ENCODE measurements at regions not wholly inside any gene's neighbourhood (a gene's known extent, or its start where the extent isn't known, plus 50 kb on each side); places are given as distances from the start of the nearest gene placed in this dataset.
"Not testable (repeated sequence)": the region's sequence is repeated elsewhere in the genome, so short reads cannot be mapped to it uniquely, and the experiment has no call there.

GRCh38 chr12:124130691-124131591 lies 157.9 kb downstream of the ZNF664 start:
- no peaks in the 10 kb centered on the region for H3K9me3 Mint-ChIP-seq (ENCODE audit: low read depth)
- peaks cover 25% of the 10 kb centered on the region for H3K4me1 Mint-ChIP-seq (ENCODE audit: low read depth)
- TF ChIP-seq, protein P1, sequence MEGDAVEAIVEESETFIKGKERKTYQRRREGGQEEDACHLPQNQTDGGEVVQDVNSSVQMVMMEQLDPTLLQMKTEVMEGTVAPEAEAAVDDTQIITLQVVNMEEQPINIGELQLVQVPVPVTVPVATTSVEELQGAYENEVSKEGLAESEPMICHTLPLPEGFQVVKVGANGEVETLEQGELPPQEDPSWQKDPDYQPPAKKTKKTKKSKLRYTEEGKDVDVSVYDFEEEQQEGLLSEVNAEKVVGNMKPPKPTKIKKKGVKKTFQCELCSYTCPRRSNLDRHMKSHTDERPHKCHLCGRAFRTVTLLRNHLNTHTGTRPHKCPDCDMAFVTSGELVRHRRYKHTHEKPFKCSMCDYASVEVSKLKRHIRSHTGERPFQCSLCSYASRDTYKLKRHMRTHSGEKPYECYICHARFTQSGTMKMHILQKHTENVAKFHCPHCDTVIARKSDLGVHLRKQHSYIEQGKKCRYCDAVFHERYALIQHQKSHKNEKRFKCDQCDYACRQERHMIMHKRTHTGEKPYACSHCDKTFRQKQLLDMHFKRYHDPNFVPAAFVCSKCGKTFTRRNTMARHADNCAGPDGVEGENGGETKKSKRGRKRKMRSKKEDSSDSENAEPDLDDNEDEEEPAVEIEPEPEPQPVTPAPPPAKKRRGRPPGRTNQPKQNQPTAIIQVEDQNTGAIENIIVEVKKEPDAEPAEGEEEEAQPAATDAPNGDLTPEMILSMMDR (IDR thresholded peaks at IDR 0.05; ENCODE audit: unreplicated experiment), result no peak
- no peak overlapping the region for H3K4me3 Mint-ChIP-seq (ENCODE audit: low read depth)
- H3K27me3 Mint-ChIP-seq, result no peaks in the 10 kb centered on the region
- H3K36me3 Mint-ChIP-seq (ENCODE audit: insufficient read depth), result no peaks in the 10 kb centered on the region
- peak overlapping the region; percentile 95 for H3K27ac Mint-ChIP-seq
- DNase-seq (ENCODE audit: low spot score, unreplicated experiment), result no peak

DNA sequence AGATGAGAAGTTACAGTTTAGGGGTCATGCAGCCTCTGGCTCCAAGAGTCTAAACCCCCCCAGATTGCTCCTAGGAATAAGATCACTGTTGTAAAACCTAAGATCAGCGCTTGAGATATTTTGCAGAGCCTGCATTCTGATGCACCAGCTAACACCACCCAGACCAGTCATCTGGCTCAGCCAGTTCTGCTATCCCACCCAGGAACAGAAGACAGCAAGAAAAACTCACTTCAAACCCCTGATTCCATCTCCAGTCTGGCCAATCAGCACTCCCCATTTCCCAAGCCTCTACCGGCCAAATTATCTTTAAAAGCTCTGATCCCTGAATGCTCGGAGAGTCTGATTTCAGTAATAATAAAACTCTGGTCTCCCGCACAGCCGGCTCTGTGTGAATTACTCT lies 158.6 kb downstream of the ZNF664 start:
- H3K27ac Mint-ChIP-seq, result peak overlapping the region; percentile 95
- peaks cover 25% of the 10 kb centered on the region for H3K4me1 Mint-ChIP-seq (ENCODE audit: low read depth)
- no peak overlapping the region for H3K4me3 Mint-ChIP-seq (ENCODE audit: low read depth)
- TF ChIP-seq, protein P1 (IDR thresholded peaks at IDR 0.05; ENCODE audit: unreplicated experiment), result no peak
- no peaks in the 10 kb centered on the region for H3K27me3 Mint-ChIP-seq
- H3K36me3 Mint-ChIP-seq (ENCODE audit: insufficient read depth), result no peaks in the 10 kb centered on the region
- no peak for DNase-seq (ENCODE audit: low spot score, unreplicated experiment)
- H3K9me3 Mint-ChIP-seq (ENCODE audit: low read depth), result peaks cover under 1% of the 10 kb centered on the region

GRCh38 chr12:124132530-124132929 lies 159.5 kb downstream of the ZNF664 start:
- no peak for DNase-seq (ENCODE audit: low spot score, unreplicated experiment)
- Mint-ChIP-seq H3K27ac (no peak overlapping the region), H3K4me3 (ENCODE audit: low read depth) (no peak overlapping the region), H3K36me3 (ENCODE audit: insufficient read depth) (peaks cover 2% of the 10 kb centered on the region), H3K27me3 (no peaks in the 10 kb centered on the region), H3K9me3 (ENCODE audit: low read depth) (peaks cover 6% of the 10 kb centered on the region), H3K4me1 (ENCODE audit: low read depth) (peaks cover 25% of the 10 kb centered on the region)
- TF ChIP-seq, protein P1 (IDR thresholded peaks at IDR 0.05; ENCODE audit: unreplicated experiment), result no peak

- Mint-ChIP-seq H3K4me1 (ENCODE audit: low read depth) (peaks cover 17% of the 10 kb centered on the region), H3K9me3 (ENCODE audit: low read depth) (peaks cover 15% of the 10 kb centered on the region), H3K27ac (no peak overlapping the region), H3K36me3 (ENCODE audit: insufficient read depth) (peaks cover 5% of the 10 kb centered on the region), H3K4me3 (ENCODE audit: low read depth) (no peak overlapping the region), H3K27me3 (peaks cover 6% of the 10 kb centered on the region)
- TF ChIP-seq, protein P1 (IDR thresholded peaks at IDR 0.05; ENCODE audit: unreplicated experiment), result no peak
- DNase-seq (ENCODE audit: low spot score, unreplicated experiment), result no peak
Measured at GRCh38 chr12:124136796-124137195, 158.1 kb upstream of the RFLNA start.

- Mint-ChIP-seq H3K9me3 (ENCODE audit: low read depth) (peaks cover 22% of the 10 kb centered on the region), H3K27ac (peak overlapping the region; percentile 71), H3K36me3 (ENCODE audit: insufficient read depth) (peaks cover 8% of the 10 kb centered on the region), H3K27me3 (peaks cover 6% of the 10 kb centered on the region), H3K4me3 (ENCODE audit: low read depth) (no peak overlapping the region), H3K4me1 (ENCODE audit: low read depth) (peaks cover 37% of the 10 kb centered on the region)
- DNase-seq (ENCODE audit: low spot score, unreplicated experiment), result no peak
- TF ChIP-seq, protein P1 (IDR thresholded peaks at IDR 0.05; ENCODE audit: unreplicated experiment), result no peak
Measured at GRCh38 chr12:124140944-124141486, 153.9 kb upstream of the RFLNA start.

DNA sequence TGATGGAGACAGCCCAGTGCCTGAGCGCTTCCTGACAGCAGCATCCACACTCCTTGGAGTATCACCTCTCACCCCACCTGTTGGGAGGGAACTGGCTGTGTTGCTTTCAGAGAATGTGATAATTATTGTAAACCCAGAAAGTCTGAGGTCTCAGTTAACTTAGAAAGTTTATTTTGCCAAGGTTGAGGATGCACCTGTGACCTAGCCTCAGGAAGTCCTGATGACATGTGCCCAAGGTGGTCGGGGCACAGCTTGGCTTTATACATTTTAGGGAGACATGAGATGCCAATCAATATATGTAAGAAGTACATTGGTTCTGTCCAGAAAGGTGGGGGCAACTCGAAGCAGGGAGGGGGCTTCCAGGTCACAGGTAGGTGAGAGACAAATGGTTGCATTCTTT lies 153.3 kb upstream of the RFLNA start:
- peaks cover 37% of the 10 kb centered on the region for H3K4me1 Mint-ChIP-seq (ENCODE audit: low read depth)
- DNase-seq (ENCODE audit: low spot score, unreplicated experiment); H3K36me3 Mint-ChIP-seq (ENCODE audit: insufficient read depth); H3K27me3 Mint-ChIP-seq; H3K4me3 Mint-ChIP-seq (ENCODE audit: low read depth): not testable (repeated sequence)
- H3K9me3 Mint-ChIP-seq (ENCODE audit: low read depth), result peaks cover 22% of the 10 kb centered on the region
- peak overlapping the region; percentile 71 for H3K27ac Mint-ChIP-seq

Data from progenitor cell of endocrine pancreas (in vitro differentiated cells).